Stomach (tissue), 4 donors: ENCODE measurements at regions not wholly inside any gene's neighbourhood (a gene's known extent, or its start where the extent isn't known, plus 50 kb on each side); places are given as distances from the start of the nearest gene placed in this dataset.

Experiments
- CTCF ChIP-seq, 7 experiments: fragments of 450-650 bp in 4 of 7; fragments of 200-600 bp in 3 of 7; sonication (generic) in 3 of 7; IDR thresholded peaks; one replicate each; pipeline ENCODE4 v1.5.1; 2016 to 2019; ENCODE audit warnings: antibody characterized with exemption in 7 of 7, control low read depth in 2 of 7, mild to moderate bottlenecking in 1 of 7
- EP300 ChIP-seq: sonication (generic); formaldehyde crosslinking; IDR thresholded peaks from one replicate; pipeline ENCODE4 v1.6.1; 2017; ENCODE audit warnings: antibody characterized with exemption
- POLR2A ChIP-seq, 4 donors: fragments of 450-650 bp; IDR thresholded peaks; one replicate each; pipeline ENCODE4 v1.6.1; 2016; ENCODE audit warnings: antibody characterized with exemption in 4 of 4, control low read depth in 2 of 4, mild to moderate bottlenecking in 1 of 4, moderate library complexity in 1 of 4
- POLR2AphosphoS5 ChIP-seq, 3 donors: sonication (generic); formaldehyde crosslinking; IDR thresholded peaks; one replicate each; pipeline ENCODE4 v1.6.1; 2016; ENCODE audit warnings: antibody characterized with exemption in 3 of 3

DNA sequence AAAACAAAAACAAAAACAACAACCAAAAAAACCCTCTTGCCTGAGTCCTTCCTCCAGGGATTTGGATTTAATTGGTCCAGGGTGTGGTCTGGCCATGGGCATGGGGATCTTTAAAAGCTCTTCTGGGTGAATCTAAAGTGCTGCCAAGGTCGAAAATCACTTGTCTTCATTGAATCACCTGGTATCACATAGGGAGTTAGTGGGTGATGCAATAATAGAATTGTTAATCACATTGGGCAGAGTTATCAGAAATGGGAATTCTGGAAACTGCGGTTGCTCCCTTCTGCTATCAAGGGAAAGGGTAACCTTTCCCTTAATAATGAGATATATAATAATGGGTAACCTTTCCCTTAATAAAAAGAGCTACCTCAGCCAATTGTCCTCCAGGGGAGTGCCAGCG, 267.9 kb upstream of the KLF3 start:
- no peak for TF ChIP-seq CTCF (IDR thresholded peaks at IDR 0.05)
- TF ChIP-seq POLR2A (IDR thresholded peaks at IDR 0.05) = no peak
- TF ChIP-seq POLR2AphosphoS5 (IDR thresholded peaks at IDR 0.05) = no peak
- no peak for TF ChIP-seq EP300
